Mucosa of stomach (tissue), 1 donor: ENCODE measurements at regions not wholly inside any gene's neighbourhood (a gene's known extent, or its start where the extent isn't known, plus 50 kb on each side); places are given as distances from the start of the nearest gene placed in this dataset.

Experiments used
- H3K27me3 ChIP-seq: one replicate; pipeline ENCODE4 v1.7.0; 2013; ENCODE audit warnings: mild to moderate bottlenecking, low read length; ENCODE audit not compliant: control insufficient read depth, insufficient read depth
- H3K36me3 ChIP-seq: one replicate; pipeline ENCODE4 v1.7.0; 2013; ENCODE audit warnings: low read length; ENCODE audit not compliant: control insufficient read depth, insufficient read depth
- H3K4me1 ChIP-seq: one replicate; pipeline ENCODE4 v1.7.0; 2013; ENCODE audit warnings: mild to moderate bottlenecking, low read length; ENCODE audit not compliant: control insufficient read depth, insufficient read depth
- H3K4me3 ChIP-seq: one replicate; pipeline ENCODE4 v1.7.0; 2013; ENCODE audit warnings: low read length
- H3K9ac ChIP-seq: one replicate; pipeline ENCODE4 v1.7.0; 2013; ENCODE audit warnings: mild to moderate bottlenecking, low read length, moderate library complexity
- H3K9me3 ChIP-seq: one replicate; pipeline ENCODE4 v1.7.0; 2013; ENCODE audit warnings: mild to moderate bottlenecking, low read length, moderate library complexity; ENCODE audit not compliant: control insufficient read depth
- donor health status: Pancreatic carcinoma.

DNA sequence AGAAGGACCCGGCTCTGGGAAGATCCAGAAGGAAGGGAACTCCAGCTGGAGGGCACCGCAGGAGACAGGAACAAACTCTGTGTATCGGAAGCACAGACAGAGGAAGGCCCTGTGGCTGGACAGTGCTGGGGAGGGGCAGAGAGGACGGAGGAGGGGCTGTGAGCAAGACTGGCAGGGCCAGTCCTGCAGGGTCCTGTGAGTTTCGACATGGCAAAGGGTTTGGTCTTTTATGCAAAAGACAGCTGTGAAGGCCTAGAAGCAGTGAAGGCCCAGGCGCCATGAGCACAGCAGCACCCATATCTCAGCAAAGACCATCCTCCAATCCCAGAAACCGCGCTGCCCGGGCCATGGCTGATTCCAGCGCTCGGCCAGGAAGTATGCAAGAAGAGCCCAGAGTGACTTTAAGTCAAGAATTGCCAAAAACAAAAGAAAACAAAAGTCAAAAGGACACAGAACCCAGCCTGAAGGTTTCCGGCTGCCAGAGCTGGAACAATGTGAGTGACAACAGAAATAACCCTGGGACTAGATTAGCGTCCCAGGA lies 126.5 kb downstream of the NCOR2 start:
- Histone ChIP-seq H3K4me3 (no peak overlapping the region), H3K36me3 (no peaks in the 10 kb centered on the region), H3K9ac (no peak overlapping the region), H3K9me3 (no peaks in the 10 kb centered on the region), H3K27me3 (no peaks in the 10 kb centered on the region), H3K4me1 (peaks cover 9% of the 10 kb centered on the region)

DNA sequence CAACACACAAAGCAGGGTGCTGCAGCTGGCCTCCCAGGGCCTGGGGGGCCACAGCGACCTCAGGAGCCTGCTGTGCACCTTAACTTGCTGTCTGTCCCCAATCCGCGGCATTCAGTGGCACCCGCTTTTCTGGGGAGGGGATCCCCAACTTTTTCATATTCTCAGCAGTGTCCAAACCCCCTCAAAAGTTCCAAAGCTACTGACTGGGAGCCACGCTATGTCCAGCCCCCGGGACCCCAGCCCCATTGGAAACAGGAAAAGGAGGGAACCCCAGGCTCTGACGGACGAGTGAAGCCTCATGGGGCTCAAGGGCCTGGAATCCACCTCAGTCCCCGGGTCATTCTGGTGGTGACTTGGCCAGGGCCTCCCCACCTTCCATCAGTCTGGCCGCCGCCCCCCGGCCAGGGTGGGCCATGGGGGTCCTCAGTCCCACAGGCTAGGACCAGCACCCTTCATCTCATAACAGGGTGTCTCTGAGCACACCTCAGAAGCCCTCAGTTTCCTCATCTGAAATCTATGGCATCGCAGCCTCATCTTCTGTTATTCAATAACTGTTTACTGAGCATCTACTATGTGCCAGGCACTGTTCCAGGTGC lies 127.3 kb downstream of the NCOR2 start:
- Histone ChIP-seq H3K27me3 (no peaks in the 10 kb centered on the region), H3K9ac (no peak overlapping the region), H3K36me3 (no peaks in the 10 kb centered on the region), H3K9me3 (no peaks in the 10 kb centered on the region), H3K4me3 (no peak overlapping the region), H3K4me1 (peaks cover 9% of the 10 kb centered on the region)

DNA sequence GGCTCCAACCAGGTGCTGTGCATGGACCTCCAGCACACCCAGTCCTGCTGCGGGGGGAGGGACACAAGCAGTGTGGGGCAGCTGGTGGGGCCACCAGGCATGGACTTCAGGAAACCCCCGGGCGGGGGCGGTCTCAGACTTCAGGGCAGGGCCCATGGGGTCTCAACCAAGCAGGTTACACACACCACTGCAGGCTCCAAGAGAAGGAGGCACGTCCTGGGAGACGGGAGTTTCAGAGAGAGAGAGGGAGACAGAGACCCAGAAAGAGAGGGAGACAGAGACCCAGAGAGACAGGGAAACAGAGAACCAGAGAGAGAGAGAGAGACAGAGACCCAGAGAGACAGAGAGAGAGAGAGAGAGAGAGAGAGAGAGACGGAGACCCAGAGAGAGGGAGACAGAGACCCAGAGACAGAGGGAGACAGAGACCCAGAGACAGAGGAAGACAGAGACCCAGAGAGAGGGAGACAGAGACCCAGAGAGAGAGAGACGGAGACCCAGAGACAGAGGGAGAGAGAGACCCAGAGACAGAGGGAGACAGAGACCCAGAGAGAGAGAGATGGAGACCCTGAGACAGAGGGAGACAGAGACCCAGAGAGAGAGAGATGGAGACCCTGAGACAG lies 128.9 kb downstream of the NCOR2 start:
- no peak overlapping the region for H3K4me3 ChIP-seq
- H3K27me3 ChIP-seq: no peaks in the 10 kb centered on the region
- no peaks in the 10 kb centered on the region for H3K36me3 ChIP-seq
- no peaks in the 10 kb centered on the region for H3K9me3 ChIP-seq
- H3K9ac ChIP-seq: peak overlapping the region; percentile 1
- H3K4me1 ChIP-seq: peaks cover 9% of the 10 kb centered on the region

DNA sequence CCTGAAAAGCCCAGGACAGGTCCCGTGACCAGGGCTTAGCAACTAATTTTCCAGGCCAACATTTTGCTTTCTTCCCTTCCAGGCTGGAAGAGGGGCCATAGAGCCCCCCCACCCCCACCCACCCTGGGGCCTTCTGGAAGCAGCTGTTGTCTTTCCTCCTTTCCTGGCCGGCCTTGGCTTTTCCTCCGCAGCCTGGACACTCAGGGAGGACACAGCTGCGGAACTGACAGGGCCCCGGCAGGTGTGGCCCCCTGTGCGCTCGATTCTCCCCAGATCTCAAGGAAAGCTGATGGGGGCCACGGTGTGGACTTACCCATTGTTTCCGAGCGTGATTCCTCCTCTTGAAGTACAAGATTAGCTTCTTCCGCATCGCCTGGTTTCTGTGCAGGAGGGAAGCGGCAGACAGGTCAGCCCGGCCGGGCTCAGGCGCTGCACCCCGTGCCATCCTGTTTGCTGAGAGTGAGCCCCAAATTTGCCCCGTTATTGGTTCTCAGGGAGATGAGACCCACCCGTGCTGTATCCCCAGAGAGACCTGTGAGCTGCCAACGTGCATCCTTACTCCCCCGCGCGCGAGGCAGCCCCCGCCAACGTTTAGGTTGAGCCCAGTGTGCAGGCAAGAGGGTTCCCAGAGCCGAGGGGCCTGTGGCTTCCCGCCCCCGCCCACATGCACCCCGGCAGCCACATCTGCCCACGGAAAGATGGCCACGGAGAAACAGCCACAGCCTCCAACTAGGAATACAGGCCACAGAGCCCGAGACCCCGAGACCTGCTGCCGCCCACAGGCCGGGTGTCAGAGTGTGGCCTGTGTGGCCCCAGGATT lies 129.6 kb downstream of the NCOR2 start:
- Histone ChIP-seq H3K27me3 (no peaks in the 10 kb centered on the region), H3K9ac (no peak overlapping the region), H3K36me3 (no peaks in the 10 kb centered on the region), H3K4me1 (peaks cover 9% of the 10 kb centered on the region), H3K4me3 (no peak overlapping the region), H3K9me3 (no peaks in the 10 kb centered on the region)

DNA sequence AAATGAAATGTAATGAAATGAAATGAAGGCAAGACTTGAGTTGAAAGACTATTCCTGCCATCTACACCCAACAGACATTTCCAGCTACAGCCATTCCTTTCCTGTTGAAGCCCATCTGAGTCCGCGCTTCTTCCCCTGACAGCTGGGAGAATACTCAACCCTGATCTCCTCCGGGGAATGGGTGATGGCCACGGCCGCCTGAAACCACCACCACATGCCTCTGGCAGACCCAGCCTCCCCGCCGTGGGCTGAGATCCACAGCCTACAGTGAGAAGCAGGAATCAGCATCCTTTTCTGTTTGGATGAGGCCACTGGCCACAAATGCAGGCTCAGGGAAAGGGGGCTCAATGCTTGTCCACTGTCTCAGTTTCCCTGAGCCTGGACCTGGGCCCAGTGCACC lies 130.3 kb downstream of the NCOR2 start:
- Histone ChIP-seq H3K4me3 (no peak overlapping the region), H3K27me3 (no peaks in the 10 kb centered on the region), H3K9me3 (no peaks in the 10 kb centered on the region), H3K36me3 (no peaks in the 10 kb centered on the region), H3K4me1 (peaks cover 9% of the 10 kb centered on the region), H3K9ac (no peak overlapping the region)

DNA sequence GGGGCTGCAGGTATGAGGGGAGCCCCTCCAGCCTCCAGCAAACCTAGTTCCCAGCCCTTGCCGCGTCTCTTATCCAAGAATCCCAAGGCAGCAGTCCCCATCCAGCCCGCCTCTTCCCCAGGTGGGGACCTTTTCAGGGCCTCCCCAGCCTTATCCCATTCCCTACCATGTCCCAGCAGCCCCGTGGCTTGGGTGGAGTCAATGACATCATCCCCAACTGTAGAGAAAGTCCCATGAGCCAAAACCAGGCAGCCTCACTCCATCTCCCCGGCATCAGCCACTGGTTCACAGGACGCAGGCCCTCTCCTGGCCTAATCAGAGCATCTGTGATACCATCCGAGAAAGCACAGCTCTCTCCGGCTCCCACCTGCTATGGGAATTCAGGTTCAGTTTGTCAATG lies 131.0 kb downstream of the NCOR2 start:
- Histone ChIP-seq H3K4me1 (peaks cover 9% of the 10 kb centered on the region), H3K4me3 (no peak overlapping the region), H3K27me3 (no peaks in the 10 kb centered on the region), H3K9me3 (no peaks in the 10 kb centered on the region), H3K36me3 (no peaks in the 10 kb centered on the region), H3K9ac (no peak overlapping the region)

DNA sequence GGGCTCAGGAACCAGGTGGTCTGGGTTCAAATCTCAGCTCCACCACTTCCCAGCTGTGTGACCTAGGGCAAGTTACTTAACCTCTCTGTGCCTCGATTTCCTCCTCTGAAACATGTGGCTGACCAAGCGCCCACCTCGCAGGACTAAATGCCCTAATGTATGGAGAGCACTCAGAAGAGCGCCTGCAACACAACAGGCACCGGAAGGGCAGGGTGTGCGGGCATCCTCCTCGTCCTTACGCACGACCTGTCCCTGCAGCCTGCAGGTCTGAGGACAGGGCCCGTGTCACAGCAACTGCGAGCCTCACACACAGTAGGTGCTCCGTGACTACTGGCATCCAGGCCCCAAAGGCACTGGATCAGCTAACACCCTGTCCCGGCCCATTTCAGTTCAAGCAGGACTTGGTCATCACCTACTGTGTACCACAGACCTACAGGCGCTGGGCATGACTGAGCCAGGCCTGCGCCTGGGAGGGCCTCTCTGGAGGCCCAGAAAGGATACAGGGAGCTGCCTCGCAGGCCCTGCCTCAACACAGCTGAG lies 131.5 kb downstream of the NCOR2 start:
- Histone ChIP-seq H3K9ac (no peak overlapping the region), H3K4me1 (peaks cover 9% of the 10 kb centered on the region), H3K27me3 (no peaks in the 10 kb centered on the region), H3K4me3 (no peak overlapping the region), H3K36me3 (no peaks in the 10 kb centered on the region), H3K9me3 (no peaks in the 10 kb centered on the region)

DNA sequence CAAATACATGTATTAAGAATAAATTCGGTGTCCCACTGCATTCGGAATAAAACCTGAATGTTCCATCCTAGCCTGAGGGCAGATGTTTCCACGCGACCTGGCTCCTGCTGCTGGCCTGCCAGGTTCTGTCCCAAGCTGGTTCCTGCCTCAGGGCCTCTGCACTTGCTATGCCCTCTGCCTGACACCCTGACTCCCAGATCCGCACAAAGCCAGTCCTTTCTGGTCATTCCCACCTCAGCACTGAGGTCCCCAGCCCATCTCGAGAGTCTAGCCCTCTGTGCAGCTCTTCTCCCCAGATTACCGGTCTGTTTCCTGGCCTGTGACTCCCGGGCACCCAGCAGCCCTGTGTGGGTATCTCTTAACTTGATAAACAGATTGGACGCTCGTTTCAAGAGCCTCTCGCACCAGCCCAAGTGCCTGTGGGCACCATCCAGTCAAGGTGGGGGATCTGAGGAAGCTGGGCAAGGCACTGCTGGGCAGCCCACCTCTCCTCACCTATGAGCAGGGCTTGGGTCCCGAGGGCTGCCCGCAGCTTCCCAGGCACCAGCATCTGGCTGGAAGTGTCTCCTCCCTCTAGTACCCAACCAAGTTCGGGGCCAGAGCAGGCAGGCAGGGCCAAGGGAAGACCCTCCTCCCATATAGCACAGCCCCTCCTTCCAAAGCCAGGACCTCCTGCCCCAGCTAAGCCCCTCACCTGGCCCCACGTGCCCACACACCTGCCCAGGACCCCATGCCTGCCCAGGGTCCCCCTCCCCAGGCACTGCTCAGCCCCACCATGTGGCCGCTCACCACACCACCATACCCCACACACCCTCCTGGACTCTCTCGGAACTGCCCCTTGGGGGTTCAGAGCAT lies 132.2 kb downstream of the NCOR2 start:
- no peak overlapping the region for H3K9ac ChIP-seq
- H3K4me3 ChIP-seq: no peak overlapping the region
- no peaks in the 10 kb centered on the region for H3K36me3 ChIP-seq
- no peaks in the 10 kb centered on the region for H3K27me3 ChIP-seq
- H3K4me1 ChIP-seq: peaks cover 9% of the 10 kb centered on the region
- no peaks in the 10 kb centered on the region for H3K9me3 ChIP-seq

DNA sequence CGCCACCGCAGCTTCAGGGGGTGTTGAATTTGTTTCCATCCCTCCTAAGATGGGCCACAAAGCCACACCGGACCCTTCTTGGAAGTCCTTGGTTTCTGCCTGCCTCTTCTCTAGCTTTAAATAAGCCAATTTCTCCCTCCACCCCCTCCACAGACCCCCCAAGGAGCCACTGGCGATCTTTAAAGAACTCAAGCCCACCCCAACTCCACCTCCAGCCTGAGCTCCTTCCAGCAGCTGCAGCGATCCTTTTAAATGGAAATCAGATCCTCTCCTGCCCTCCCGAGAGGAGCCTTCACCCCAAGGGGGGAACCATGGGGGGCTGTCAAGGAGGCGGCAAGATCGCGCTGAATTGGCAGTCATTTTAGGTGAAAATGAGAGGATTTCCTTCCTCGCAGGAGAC lies 133.1 kb downstream of the NCOR2 start:
- H3K4me3 ChIP-seq: no peak overlapping the region
- no peak overlapping the region for H3K9ac ChIP-seq
- no peaks in the 10 kb centered on the region for H3K27me3 ChIP-seq
- H3K4me1 ChIP-seq: peaks cover 11% of the 10 kb centered on the region
- peaks cover 6% of the 10 kb centered on the region for H3K36me3 ChIP-seq
- no peaks in the 10 kb centered on the region for H3K9me3 ChIP-seq

DNA sequence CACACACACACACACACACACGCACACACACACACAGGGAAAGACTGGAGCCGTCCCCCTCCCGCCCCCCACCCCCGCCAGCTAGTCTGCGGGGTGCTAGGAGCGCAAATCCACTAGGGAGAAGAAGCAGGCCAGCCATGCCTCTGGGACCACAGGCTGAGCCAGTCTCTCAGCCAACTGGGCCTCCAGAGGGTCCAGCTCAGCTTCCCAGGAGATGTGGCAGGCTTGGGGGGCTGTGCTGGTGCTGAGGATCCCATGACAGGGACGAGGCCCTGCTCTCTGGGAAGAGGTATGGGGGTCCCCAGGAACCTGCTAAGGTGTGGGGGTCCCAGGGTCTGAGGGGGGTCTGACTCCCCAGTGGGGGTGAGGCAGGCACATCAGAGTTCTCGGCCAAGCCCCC lies 133.5 kb downstream of the NCOR2 start:
- H3K36me3 ChIP-seq: peaks cover 6% of the 10 kb centered on the region
- no peaks in the 10 kb centered on the region for H3K27me3 ChIP-seq
- H3K9me3 ChIP-seq: no peaks in the 10 kb centered on the region
- H3K4me3 ChIP-seq: no peak overlapping the region
- H3K4me1 ChIP-seq: peaks cover 10% of the 10 kb centered on the region
- no peak overlapping the region for H3K9ac ChIP-seq

DNA sequence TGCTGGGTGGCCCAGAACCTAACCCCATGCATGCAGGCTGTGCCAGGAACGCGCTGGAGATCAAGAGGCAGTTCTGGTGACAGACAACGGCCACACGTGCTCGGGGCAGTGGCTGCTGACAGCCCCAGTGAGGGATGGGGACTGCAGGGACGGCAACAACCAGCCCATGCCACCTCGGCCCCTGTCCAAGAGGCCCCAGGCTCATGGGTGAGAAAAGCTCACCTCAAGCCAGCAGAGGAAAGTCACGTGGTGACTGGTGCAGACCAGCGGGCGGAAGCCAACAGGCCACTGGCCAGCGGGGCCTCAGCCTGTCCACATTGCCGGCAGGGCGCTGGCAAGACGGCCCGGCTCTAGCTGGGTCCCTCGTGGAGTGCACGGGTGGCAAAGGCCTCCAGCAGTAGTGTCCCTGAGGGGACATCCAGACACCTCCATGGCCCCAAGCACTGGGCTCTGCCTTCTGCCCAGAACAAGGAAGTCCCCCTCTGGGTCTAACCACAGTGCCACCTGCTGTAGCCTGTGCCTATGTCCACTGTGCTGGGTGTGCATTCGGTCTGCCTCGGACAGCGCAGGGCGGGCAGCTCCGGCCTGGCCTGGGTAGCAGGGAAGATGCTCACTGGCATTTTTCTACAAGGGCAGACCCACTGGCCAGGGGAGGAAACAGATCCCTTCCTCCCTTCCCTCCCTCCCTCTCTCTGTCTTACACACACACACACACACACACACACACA lies 134.1 kb downstream of the NCOR2 start:
- H3K9ac ChIP-seq: no peak overlapping the region
- no peaks in the 10 kb centered on the region for H3K27me3 ChIP-seq
- H3K9me3 ChIP-seq: no peaks in the 10 kb centered on the region
- no peak overlapping the region for H3K4me3 ChIP-seq
- H3K36me3 ChIP-seq: peaks cover 6% of the 10 kb centered on the region
- H3K4me1 ChIP-seq: peaks cover 12% of the 10 kb centered on the region
